Fibroblast of skin of abdomen (primary cell): ENCODE measurements at regions not wholly inside any gene's neighbourhood (a gene's known extent, or its start where the extent isn't known, plus 50 kb on each side); places are given as distances from the start of the nearest gene placed in this dataset.

Experiments
- DNase-seq: peaks from one replicate; pipeline ENCODE4 v3.0.0-alpha.2; 2013

DNA sequence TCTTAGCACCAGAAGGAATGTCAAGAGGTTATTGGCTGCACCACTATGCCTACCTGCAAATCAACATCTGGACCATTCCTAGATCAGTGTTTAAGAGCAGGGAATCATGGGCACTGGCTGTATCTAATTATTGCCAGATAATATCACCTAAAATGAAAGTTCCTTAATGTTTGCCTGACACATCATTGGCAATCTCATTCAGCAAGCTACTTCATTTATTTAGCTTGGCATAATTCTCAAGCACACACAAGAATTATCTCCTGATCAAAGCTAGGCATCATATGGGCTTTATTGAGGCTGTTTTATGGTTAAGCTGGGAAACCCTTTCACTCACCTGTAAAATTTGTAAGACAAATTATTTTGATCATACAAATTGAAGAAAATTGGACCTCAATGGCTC is 581.7 kb downstream of the INHBA start:
- DNase-seq, result no peak

GRCh38 chr7:41118486-41118885 is 584.4 kb downstream of the INHBA start:
- DNase-seq, result no peak

DNA sequence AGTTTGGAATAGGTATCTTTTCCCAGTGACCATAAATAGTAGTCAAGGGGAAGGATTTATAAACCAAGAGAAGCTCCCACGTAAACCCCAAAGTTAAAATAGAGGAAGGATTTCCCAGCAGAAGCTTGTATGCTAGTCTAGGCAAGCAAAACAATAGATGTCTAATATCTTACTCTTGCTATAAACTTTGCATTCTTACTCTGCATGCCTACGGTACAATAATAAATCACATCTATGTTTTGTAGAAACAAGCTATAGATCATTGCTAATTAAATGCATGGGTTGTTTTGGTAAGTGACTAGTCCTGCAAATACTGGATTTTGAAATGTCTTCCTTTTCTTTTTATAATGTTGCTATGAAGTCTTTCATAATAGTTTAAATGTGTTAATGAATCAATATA is 585.5 kb downstream of the INHBA start:
- peak; percentile 52 for DNase-seq

DNA sequence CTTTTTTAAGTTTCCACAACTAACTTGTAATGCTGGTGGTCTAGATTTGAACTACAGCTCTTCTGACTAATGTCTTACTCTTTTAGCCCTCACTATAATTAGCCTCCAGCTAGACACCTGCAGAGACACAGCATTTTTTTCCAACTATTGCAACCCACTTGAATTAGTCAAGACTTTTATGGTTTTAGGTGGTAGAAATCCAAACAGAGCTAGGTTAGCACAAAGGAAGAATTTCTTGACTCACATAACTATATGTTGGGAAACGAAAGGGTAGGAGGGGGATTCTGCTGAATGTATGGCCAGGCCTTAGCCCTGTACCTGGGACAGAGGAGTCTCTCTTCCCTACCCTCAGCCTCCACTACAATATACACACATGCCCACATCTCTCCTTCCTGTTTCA is 586.1 kb downstream of the INHBA start:
- DNase-seq, result peak; percentile 17

DNA sequence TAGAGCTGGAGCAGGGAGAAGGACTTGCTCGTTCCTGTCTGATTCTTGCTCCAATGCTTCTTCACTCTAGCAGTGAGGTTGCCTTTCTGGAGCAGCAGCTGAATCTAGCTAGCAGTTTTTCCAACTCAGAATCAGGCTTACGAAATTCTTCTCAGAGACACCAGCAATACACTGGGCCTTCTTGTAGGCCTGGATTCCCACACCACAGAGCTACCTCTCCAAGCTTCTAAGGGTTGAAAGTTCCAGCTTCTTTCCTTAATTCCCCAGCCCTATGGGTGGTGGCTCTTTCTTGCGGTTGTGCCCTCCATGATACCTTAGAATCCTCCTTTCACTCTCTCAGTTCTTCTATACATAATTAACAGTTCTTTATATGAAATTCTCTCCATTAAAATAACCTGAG is 586.6 kb downstream of the INHBA start:
- no peak for DNase-seq

DNA sequence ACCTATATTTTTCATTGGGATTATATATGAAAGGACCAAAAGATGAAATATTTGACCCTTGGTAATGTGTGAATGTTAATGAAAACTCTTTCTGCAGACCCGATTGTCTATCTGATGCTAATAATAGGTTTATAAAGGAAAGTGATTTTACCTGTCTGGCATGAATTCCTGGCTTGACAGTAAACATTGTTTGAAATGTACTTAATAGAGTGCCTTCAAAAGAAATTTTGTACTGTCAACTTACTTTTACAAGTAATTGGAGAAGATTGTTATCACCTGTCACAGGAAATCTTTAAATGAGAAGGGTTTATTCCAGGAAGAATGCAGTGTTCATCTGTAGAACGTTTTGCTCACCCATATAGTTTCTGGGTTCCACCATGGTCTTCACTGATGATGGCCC is 588.2 kb downstream of the INHBA start:
- DNase-seq, result no peak

DNA sequence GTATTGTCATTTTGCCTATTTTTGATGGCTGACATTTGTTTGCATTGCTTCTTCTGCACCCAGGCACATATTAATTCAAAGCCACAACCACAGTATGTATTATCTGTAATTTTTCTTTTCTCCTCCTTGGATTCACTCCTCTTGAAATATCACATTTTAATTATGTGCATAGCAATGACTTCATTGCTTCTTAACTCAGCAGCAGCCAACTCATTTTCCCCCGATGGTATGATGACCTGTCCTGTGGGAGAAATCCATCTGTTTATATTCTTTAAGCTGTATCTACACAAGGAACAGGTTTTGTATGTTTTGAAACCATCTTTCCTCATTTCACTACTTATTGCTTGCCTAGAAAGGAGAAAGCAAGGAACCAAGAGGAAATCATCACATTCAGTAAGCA is 588.8 kb downstream of the INHBA start:
- peak; percentile 58 for DNase-seq

DNA sequence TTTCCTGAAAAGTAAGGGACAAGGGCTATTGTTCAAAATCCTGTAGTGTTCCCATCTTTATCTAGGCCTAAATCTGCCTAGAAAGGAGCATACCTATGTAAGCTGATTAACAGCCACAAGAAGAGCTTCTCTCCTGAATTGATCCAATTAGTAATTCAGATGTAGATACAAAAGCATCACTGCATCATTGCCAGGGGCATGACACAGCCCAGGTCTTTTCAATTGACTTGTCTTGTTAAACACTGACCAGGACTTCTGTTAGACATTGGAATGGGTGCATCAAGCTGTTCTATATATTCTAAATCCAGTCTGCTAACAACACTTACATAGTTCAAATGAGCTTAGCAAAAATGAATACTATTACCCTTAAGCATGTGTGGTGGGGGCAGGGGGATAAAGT is 589.2 kb downstream of the INHBA start:
- no peak for DNase-seq

GRCh38 chr7:41110186-41110585 is 592.7 kb downstream of the INHBA start:
- peak; percentile 79 for DNase-seq

DNA sequence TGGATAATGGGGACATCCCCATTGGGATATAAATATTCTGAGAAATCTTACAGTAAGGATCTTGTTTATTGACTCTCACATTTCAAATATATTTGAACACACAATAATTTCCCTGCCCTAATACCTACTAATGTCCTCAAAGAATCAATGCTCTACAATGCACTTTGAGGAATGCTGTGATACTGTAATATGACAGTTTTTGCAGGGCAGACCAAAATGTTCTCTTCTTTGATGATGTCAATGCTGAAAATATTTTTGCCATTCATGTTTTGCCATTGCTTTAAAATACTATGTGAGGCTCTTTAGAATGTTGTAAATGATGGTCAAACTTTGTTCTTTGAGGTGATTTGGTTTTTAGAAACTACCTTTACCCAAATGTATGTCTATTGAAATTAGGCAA is 594.1 kb downstream of the INHBA start:
- DNase-seq, result no peak

- peak; percentile 70 for DNase-seq
Measured at GRCh38 chr7:41107938-41108448, 594.9 kb downstream of the INHBA start.

- DNase-seq, result peak; percentile 67
Measured at GRCh38 chr7:41107330-41107937, 595.5 kb downstream of the INHBA start.

GRCh38 chr7:41104631-41105030 is 598.3 kb downstream of the INHBA start:
- DNase-seq, result peak; percentile 81

DNA sequence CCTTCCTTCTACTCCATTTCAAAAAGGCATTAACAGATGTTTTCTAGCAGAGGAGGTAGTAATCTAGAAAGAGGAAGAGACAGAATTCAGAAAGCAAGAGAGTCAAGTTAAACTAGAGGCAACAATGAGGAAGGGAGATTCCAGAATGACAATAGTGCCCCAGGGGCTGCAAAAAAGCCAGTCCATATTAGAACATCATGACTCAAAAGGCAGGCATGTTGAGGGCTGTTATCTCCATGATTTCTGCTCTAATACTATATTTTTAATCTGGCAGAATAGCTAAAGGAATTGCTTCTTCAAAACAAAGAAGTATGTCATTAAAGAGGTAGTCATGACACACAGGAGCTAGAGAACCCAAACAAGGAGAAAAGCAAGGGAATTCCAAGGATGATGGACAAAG is 599.6 kb downstream of the INHBA start:
- peak; percentile 40 for DNase-seq

DNA sequence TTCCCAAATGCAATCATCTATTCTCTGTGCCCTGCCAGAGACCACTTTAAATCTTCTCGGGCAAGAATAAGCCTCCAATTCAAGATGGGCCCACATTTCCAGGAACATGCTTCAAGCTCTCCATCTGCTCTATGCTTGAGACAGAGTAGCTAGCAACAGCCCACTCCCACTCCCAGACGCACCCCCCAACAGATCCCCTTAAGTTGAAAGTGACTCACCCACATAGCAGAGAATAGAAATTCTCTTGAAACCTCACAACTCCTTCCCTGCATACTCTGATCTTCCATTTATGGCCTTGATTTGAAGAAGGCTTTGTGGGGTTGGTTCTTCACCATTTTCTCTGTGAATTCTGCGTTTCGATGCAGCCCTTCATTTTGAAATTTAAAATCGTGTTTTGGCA is 604.0 kb downstream of the INHBA start:
- DNase-seq, result peak; percentile 35

DNA sequence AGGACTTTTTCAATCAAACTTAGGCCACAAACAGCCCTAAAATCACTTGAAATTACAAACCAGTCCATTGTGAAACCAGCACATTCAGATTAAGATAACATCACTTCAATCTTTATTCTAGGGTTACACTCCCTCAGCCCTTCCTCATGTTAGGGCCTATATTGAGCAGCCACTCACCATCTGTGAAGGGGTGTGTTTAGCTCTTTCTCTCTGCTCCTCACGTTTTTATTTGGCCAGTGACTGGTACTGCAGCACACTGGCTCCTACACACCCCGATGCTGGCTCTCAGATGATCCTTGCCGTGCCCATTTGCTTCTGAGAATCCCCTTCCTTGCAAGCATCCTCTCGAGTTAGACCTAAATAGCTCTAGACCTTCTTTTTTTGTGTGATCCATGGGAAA is 604.5 kb downstream of the INHBA start:
- DNase-seq, result no peak

DNA sequence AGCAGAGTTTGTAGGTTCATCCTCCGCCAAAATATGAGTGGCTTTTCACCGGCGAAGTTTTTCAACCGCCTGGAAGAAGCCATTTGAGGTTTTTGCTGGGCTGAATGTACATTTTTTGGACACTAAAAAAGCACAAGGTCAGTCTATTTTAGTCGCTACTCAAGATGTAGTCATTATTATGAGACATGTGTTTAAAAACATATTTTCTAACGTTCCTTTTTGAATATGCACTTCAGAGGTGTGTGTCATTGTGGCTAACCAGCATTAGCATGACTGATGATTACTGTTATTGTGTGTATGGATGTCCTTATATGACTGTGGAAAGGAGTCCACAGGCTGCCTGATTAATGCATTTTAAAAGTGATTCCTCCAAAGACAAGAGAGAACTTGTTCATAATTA is 605.4 kb downstream of the INHBA start:
- DNase-seq, result peak; percentile 96

GRCh38 chr7:41096917-41097316 is 606.0 kb downstream of the INHBA start:
- peak; percentile 100 for DNase-seq

GRCh38 chr7:41093141-41093540 is 609.7 kb downstream of the INHBA start:
- no peak for DNase-seq

DNA sequence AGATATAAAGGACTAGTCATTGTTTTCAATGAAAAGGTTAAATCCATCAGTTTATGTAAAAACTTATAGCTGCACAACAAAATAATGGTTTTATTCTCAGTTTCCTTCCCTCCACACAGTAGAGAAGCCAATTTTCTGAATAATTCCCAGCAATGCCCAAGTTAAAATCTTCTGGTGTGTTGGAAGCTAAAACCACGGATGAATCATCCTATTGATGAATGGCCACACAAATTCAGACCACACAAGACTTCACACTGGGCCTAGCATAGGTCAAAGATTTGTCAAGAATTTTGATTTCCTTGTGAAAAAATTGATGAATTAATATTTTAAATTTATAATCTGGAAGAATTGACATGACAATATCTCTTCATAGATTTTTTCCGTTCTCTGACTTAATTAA is 617.6 kb downstream of the INHBA start:
- DNase-seq, result peak; percentile 82

DNA sequence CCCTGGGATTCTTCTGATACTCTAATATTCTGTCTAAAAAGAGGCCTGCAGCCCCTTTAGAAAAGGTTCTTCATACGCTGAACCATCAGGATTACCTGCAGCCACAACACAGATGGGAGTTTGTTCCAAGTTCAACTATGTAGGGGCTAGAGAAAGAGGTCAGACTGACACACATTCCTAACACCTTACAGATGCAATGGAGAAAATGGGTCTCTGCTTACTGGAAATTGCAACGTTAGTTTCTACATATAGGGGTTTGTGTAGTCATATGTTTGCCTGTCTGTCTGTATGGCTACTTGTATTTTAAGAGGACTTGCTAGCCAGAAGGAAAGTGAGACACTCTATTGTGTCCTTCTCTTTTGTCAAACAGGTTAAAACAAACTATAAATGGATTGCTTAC is 618.5 kb downstream of the INHBA start:
- DNase-seq, result peak; percentile 35

DNA sequence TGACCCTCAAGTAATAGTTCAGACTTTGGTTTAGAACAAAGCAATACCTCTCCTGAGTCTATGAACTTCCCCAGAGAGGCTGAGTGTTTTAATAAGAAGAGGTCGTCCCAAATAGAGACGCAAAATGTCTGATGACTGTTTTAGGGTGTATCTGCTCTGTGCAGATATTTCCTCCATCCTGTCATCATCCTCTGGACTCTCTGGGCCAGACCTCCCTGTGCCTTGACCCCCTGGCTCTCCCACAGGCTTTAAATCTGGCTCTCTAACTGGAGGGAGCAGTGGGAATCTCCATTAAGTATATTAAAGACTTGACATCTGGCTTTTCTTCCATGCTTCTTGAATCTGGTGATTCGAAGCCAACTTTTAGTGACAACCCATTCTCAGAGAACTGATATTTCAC is 633.3 kb downstream of the INHBA start:
- DNase-seq, result no peak

GRCh38 chr7:41067576-41067975 is 635.3 kb downstream of the INHBA start:
- DNase-seq, result peak; percentile 40

GRCh38 chr7:41065663-41066062 is 637.2 kb downstream of the INHBA start:
- no peak for DNase-seq

- no peak for DNase-seq
Measured at GRCh38 chr7:41063116-41063515, 639.8 kb downstream of the INHBA start.
